Activated T-helper 1 cell treated with anti-CD3 and anti-CD28 coated beads, Interleukin-12 subunit alpha, Interleukin-12 subunit beta, Interleukin-2, Interleukin-4 antibody, amounts not matched to agents 30 ng/mL and 10 ng/mL and 1 ng/mL, durations not matched to agents 14 hours and 24 hours and 36 hours (primary cell): ENCODE measurements at regions not wholly inside any gene's neighbourhood (a gene's known extent, or its start where the extent isn't known, plus 50 kb on each side); places are given as distances from the start of the nearest gene placed in this dataset.

Experiments
- DNase-seq: peaks from one replicate; pipeline ENCODE4 v3.0.0; 2021; ENCODE audit warnings: low spot score
- H3K27ac Mint-ChIP-seq: one replicate; pipeline ENCODE4 v1.8.0; 2021; ENCODE audit warnings: mild to moderate bottlenecking, mixed read lengths
- H3K27me3 Mint-ChIP-seq: one replicate; pipeline ENCODE4 v1.8.0; 2022; ENCODE audit warnings: mild to moderate bottlenecking, moderate library complexity, mixed read lengths; ENCODE audit not compliant: insufficient read depth
- H3K36me3 Mint-ChIP-seq: one replicate; pipeline ENCODE4 v1.8.0; 2021; ENCODE audit warnings: low read depth, mixed read lengths
- H3K4me1 Mint-ChIP-seq: one replicate; pipeline ENCODE4 v1.8.0; 2021; ENCODE audit warnings: low read depth, mixed read lengths
- H3K4me3 Mint-ChIP-seq: one replicate; pipeline ENCODE4 v1.8.0; 2021; ENCODE audit warnings: mild to moderate bottlenecking, moderate library complexity, mixed read lengths
- H3K9me3 Mint-ChIP-seq: one replicate; pipeline ENCODE4 v1.8.0; 2021; ENCODE audit warnings: mixed read lengths
- intact Hi-C: fragments of 100-400 bp; cut with micrococcal nuclease; formaldehyde crosslinking; loops from one replicate; pipeline ENCODE4 v1.15.1; 2024

DNA sequence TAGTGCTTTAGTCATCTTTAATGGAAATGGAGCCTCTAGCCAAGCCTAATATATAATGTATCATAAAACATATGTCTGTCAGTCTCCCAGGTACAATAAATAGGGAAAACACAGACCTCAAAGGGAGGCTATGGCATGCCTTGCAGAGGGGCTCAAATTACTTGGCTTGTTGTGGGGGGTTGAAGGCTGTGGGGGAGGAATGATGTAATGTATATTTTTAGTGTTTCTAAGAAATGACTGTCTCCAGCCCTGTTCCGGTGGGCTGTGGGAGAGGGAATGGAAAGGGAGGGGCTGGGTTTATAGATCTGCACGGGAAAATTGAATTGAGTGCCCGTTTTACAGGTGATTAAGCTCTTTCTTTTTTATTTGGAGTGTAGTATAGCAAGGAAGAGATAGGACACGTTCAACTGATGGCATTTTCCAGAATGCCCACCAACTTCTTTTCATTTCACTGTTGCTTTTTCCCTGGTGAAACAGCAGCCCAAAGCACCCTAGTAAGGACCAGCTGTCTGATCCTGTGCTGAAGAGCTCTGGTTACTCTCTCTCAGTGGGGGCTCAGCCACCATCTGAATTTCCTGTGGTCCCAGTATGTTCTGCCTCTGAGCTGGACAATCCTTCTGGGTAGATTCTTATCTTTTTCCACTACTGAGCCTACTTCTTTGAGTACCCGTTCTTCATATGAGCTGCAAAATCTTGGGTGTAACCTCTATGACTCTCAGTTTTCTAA lies 220.7 kb upstream of the CASK start:
- Mint-ChIP-seq H3K36me3 (peaks cover 3% of the 10 kb centered on the region), H3K9me3 (peaks cover 6% of the 10 kb centered on the region), H3K4me1 (no peaks in the 10 kb centered on the region), H3K27me3 (no peaks in the 10 kb centered on the region), H3K27ac (no peak overlapping the region), H3K4me3 (no peak overlapping the region)
- no peak for DNase-seq
- intact Hi-C loops: no loop called here

DNA sequence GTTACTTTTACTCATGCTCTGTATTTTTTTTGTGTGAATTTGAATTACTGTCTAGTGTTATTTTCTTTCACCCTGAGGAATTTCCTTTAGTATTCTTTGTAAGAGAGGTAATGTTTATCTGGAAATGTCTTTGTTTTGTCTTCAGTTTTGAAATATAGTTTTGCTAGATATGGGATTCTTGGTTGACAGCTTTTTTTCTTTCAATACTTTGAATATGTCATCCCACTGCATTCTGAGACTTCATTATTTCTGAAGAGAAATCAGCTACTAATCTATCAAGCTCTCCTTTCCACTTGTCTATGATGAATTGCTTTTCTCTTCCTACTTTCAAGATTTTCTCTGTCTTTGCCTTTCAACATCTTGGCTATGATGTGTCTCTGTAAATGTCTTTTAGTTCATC lies 217.0 kb upstream of the CASK start:
- intact Hi-C loops: no loop called here
- no peak for DNase-seq
- Mint-ChIP-seq H3K36me3 (peaks cover 3% of the 10 kb centered on the region), H3K4me1 (no peaks in the 10 kb centered on the region), H3K9me3 (peaks cover 10% of the 10 kb centered on the region), H3K27ac (no peak overlapping the region), H3K27me3 (no peaks in the 10 kb centered on the region), H3K4me3 (no peak overlapping the region)

DNA sequence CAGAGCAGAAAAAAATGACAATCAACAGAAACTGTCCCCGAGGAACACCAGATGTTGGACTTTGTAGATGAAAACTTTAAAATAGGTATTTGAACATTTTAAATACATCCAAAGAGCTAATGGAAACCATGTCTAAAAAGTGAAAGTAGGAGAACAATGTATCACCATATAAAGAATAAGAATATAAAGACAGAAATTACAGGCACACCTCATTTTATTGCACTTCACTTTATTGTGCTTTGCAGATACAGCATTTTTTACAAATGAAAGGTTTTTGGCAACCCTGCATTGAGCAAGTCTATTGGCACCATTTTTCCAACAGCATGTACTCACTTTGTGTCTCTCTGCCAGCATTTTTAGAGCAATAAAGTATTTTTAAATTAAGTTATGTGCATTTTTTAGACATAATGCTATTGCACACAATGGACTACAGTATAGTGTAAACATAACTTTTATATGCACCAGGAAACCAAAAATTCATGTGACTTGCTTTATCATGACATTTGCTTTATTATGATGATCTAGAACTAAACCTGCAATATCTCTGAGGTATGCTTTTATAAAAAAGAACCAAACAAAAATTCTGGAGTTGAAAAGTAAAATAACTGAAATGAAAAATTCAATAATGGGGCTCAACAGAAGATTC lies 212.4 kb upstream of the CASK start:
- Mint-ChIP-seq H3K27me3 (no peaks in the 10 kb centered on the region), H3K27ac (no peak overlapping the region), H3K9me3 (peaks cover 9% of the 10 kb centered on the region), H3K4me1 (peaks cover 15% of the 10 kb centered on the region), H3K36me3 (peaks cover 2% of the 10 kb centered on the region), H3K4me3 (no peak overlapping the region)
- intact Hi-C loops: no loop called here
- DNase-seq: no peak

DNA sequence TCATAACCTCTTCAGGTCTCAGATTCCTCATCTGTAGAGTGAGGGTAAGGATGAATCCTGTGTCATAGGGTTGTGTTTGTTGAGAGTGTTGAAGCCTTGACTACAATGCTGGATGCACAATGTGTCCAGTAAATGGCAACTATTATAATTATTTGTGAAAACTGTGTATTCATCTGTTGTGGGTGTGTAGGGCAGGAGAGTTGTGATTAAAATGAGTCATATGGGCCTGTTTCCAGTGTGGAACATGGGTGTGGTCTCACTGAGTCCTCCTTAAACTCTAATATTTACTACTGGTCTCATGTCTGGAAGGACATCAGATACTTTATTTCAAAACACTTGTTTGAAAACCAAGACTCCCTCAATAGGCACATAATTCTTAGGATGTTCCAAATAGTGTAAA lies 208.5 kb upstream of the CASK start:
- peaks cover 5% of the 10 kb centered on the region for H3K36me3 Mint-ChIP-seq
- no peak for DNase-seq
- peaks cover 4% of the 10 kb centered on the region for H3K9me3 Mint-ChIP-seq
- H3K27me3 Mint-ChIP-seq: no peaks in the 10 kb centered on the region
- H3K4me3 Mint-ChIP-seq: no peak overlapping the region
- intact Hi-C loops: no loop called here
- H3K27ac Mint-ChIP-seq: no peak overlapping the region
- peaks cover 53% of the 10 kb centered on the region for H3K4me1 Mint-ChIP-seq

DNA sequence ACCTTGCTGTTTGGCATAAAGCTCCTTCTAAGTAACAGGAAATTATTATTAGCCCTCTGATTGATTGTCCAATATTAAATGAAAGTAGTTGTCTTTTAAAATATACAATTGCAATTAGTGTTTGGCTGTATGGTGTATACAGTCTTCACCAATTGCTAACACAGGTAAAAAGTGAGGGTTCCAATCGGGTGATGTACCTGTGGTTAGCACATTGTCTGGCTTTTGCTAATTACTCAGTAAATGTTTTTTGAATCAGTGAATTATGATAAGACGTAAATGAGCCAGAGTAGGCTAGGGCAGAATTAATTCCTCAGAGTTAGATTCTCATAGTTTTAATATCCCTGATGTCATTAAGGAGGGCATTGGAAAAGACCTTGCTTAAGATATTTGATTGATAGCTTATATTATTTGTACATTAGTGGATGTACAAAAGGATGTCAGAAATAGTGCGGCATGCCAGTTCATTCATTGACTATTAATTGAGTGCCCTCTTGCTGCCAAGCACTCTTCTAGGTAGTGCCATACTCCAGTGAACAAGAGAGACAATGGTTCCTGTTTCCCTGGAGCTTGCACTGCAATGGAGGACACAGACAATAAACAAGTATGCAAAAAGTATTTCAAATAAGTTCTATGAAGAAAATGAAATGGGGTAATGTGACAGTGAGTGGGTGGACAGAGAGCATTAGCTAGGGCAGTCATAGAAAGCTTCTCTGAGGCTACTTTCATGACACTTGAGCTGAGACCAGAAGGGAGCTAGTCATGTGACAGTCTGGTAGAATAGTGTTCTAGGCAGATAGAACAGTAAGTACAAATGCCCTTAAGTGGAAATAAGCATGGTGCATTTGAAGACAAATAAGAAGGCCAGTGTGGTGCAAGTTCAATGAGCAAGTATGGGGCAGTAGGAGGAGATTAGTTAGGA lies 205.9 kb upstream of the CASK start:
- Mint-ChIP-seq H3K36me3 (peaks cover 7% of the 10 kb centered on the region), H3K27ac (no peak overlapping the region), H3K4me1 (peaks cover 68% of the 10 kb centered on the region), H3K9me3 (peaks cover 4% of the 10 kb centered on the region), H3K27me3 (no peaks in the 10 kb centered on the region), H3K4me3 (peak overlapping the region; percentile 8)
- intact Hi-C loops: loop anchor here (5.0 kb wide), 2 partner anchors 107 to 572 kb away; no protein-coding TSS in a partner anchor
- DNase-seq: no peak

DNA sequence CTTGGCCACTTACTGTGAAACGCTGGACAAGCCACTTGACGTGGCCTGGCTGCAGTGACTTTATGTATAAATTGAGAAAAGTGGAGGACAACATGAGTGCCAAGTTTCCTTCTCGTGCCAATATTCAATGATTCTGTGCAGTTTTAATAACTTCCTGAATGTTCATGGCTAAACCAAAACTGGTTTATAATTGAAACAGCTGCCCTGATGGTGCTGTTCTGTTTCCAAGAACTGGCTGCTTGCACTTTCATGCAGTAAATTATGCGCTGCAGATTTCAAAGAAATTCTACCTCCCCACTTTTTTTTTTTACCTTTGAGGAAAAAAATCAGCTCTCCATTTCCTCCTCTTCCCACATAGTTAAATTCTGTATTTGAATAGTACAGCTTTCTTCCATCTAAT lies 205.2 kb upstream of the CASK start:
- no peaks in the 10 kb centered on the region for H3K27me3 Mint-ChIP-seq
- peaks cover 7% of the 10 kb centered on the region for H3K36me3 Mint-ChIP-seq
- peak overlapping the region; percentile 72 for H3K27ac Mint-ChIP-seq
- peaks cover 4% of the 10 kb centered on the region for H3K9me3 Mint-ChIP-seq
- no peak for DNase-seq
- H3K4me1 Mint-ChIP-seq: peaks cover 68% of the 10 kb centered on the region
- H3K4me3 Mint-ChIP-seq: peak overlapping the region; percentile 4
- intact Hi-C loops: loop anchor here (1.0 to 5.0 kb wide), 5 partner anchors 21 to 571 kb away; no protein-coding TSS in a partner anchor

DNA sequence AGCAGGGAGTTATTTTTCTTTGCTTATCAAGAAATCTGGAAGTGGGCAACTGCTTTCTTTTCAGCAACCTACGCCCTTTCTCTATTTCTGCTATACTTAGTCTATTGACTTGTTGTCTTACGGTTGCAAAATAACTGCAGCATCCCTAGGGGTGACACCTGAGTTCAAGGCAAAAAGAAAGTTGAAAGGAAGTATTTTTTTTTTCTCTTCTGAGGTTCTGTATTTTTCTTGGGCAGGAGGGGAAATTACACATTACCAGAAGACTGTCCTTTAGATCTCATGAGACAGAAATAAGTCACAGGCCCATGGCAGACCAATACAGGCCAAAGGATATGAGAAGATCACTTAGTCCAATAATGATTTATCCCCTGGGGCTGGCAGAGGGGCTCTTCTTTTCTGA lies 204.7 kb upstream of the CASK start:
- no peak for DNase-seq
- Mint-ChIP-seq H3K27ac (peak overlapping the region; percentile 72), H3K4me3 (peak overlapping the region; percentile 4), H3K27me3 (no peaks in the 10 kb centered on the region), H3K4me1 (peaks cover 68% of the 10 kb centered on the region), H3K36me3 (peaks cover 7% of the 10 kb centered on the region), H3K9me3 (peaks cover 4% of the 10 kb centered on the region)
- intact Hi-C loops: loop anchor here (1.0 to 5.0 kb wide), 5 partner anchors 21 to 571 kb away; no protein-coding TSS in a partner anchor

DNA sequence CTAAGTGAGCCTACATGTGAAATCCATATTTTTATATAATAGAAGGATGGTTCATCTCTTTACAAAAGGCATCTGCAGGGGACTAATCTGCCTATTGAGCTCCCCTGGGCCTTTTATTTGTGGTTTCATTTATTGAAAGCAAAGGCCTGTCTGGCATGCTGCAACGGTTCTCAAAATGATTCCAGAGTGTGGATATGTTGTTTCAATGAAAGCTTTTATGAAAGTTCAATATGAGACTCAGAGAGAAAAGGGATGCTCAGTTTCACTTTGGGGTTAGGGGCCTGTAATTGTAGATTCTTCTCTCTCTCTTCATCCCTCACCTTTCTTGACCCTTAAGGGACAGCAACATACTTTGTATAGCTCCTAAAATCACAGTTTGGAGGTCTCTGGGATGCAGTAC lies 204.2 kb upstream of the CASK start:
- intact Hi-C loops: loop anchor here (5.0 kb wide), 2 partner anchors 105 to 570 kb away; no protein-coding TSS in a partner anchor
- peaks cover 64% of the 10 kb centered on the region for H3K4me1 Mint-ChIP-seq
- H3K27ac Mint-ChIP-seq: peak overlapping the region; percentile 64
- peaks cover 4% of the 10 kb centered on the region for H3K9me3 Mint-ChIP-seq
- no peak for DNase-seq
- H3K36me3 Mint-ChIP-seq: peaks cover 7% of the 10 kb centered on the region
- H3K4me3 Mint-ChIP-seq: no peak overlapping the region
- no peaks in the 10 kb centered on the region for H3K27me3 Mint-ChIP-seq

DNA sequence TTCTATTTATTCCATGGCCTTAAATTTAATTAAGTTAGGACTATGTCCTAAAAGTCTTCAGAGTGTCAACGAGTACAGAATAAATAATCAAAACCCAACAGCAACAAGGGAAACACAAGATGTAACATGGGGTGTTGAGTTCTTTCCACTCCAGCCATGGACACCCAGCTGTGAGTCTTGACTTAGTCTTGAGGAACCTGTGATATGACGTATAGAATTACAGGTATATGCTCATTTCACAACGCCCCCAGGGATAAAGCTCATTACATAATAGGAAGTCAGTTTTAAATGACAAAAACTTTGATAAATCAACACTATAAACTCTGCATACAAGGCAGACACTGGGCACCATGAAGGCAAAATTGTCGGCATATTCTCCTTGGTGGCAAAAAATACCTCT lies 200.0 kb upstream of the CASK start:
- no peak overlapping the region for H3K4me3 Mint-ChIP-seq
- H3K4me1 Mint-ChIP-seq: peaks cover 30% of the 10 kb centered on the region
- no peak for DNase-seq
- H3K27ac Mint-ChIP-seq: no peak overlapping the region
- intact Hi-C loops: no loop called here
- H3K27me3 Mint-ChIP-seq: no peaks in the 10 kb centered on the region
- H3K9me3 Mint-ChIP-seq: no peaks in the 10 kb centered on the region
- peaks cover 2% of the 10 kb centered on the region for H3K36me3 Mint-ChIP-seq

DNA sequence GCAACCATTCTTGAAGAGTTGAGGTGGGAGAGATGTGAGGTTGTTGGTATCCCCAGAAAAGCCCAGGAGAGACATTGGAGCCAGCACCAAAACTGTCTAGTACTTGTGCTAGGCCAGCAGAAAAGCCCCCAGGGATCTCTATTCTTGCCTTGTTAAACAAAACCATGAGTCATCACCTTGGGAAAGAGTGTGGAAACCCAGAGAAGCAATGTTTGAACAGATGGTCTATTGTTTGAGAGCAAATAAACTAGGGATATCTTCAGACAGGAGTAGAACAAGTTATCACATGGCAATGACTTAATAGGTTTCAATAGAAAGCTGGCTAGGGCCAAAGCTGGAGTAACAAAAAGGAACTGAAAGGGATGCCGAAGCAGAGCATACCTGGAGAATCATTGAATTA lies 195.7 kb upstream of the CASK start:
- no peaks in the 10 kb centered on the region for H3K27me3 Mint-ChIP-seq
- H3K4me1 Mint-ChIP-seq: peaks cover 15% of the 10 kb centered on the region
- peaks cover 4% of the 10 kb centered on the region for H3K36me3 Mint-ChIP-seq
- intact Hi-C loops: no loop called here
- no peak overlapping the region for H3K27ac Mint-ChIP-seq
- peaks cover 4% of the 10 kb centered on the region for H3K9me3 Mint-ChIP-seq
- H3K4me3 Mint-ChIP-seq: no peak overlapping the region
- no peak for DNase-seq

DNA sequence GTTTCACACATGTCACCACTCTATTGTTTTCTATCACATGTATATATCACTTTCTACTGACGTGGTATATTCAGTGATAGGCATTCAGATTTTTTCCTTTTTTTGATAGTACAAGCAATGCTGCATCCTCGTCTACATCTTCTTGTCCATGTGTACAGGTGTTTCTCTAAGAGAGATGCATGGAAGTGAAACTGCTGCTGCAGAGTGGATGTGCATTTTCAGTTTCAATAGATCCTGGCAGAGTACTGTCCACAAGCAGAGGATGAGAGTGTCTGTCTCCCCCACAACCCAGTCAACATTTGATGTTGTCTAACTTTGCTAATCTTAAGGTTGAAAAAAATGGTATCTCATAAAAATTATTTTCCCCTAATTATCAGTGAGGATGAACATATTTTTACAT lies 194.0 kb upstream of the CASK start:
- no peak for DNase-seq
- H3K36me3 Mint-ChIP-seq: peaks cover 7% of the 10 kb centered on the region
- H3K27ac Mint-ChIP-seq: no peak overlapping the region
- intact Hi-C loops: no loop called here
- peaks cover 15% of the 10 kb centered on the region for H3K9me3 Mint-ChIP-seq
- H3K27me3 Mint-ChIP-seq: no peaks in the 10 kb centered on the region
- peaks cover 16% of the 10 kb centered on the region for H3K4me1 Mint-ChIP-seq
- no peak overlapping the region for H3K4me3 Mint-ChIP-seq

DNA sequence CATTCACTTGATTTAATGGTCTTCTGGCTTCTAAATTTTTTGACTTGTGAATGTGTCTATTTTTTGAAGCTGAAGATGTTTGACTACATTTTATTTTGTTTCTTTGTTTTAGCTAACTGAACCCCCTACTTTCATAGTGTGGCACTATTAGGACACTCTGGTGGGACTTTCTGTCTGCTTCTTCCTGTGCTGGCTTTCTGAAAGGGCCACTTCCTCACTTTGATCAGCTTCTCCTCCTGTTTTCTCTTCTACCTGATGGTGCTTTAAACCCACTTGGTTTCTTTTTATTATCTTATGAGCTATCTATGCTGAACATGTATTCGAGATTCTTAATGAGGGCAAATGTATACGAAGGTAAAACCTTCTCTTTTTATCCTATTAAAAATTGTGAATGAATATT lies 186.1 kb upstream of the CASK start:
- DNase-seq: no peak
- intact Hi-C loops: loop anchor here (10.0 kb wide), 1 partner anchor 445 kb away; no protein-coding TSS in a partner anchor

More for the DNA sequence above, 186.1 kb upstream of the CASK start:
- no peak overlapping the region for H3K27ac Mint-ChIP-seq
- peaks cover 34% of the 10 kb centered on the region for H3K4me1 Mint-ChIP-seq
- no peak overlapping the region for H3K4me3 Mint-ChIP-seq
- peaks cover 24% of the 10 kb centered on the region for H3K9me3 Mint-ChIP-seq
- H3K36me3 Mint-ChIP-seq: peaks cover 14% of the 10 kb centered on the region
- H3K27me3 Mint-ChIP-seq: no peaks in the 10 kb centered on the region
